HG03558 (cell line): ENCODE measurements at regions not wholly inside any gene's neighbourhood (a gene's known extent, or its start where the extent isn't known, plus 50 kb on each side); places are given as distances from the start of the nearest gene placed in this dataset.

Experiments
- ATAC-seq: cut with Tn5 transposase; IDR thresholded peaks from one replicate; pipeline ENCODE4 v1.9.1; 2021; ENCODE audit warnings: moderate number of reproducible peaks; ENCODE audit not compliant: unreplicated experiment; ENCODE audit errors: extremely low read depth

GRCh38 chr17:12422651-12423050 lies 243.0 kb upstream of the MYOCD start:
- no peak for ATAC-seq

- no peak for ATAC-seq
These were observed 242.4 kb upstream of the MYOCD start for GRCh38 chr17:12423337-12423736.

GRCh38 chr17:12429116-12429515 lies 236.6 kb upstream of the MYOCD start:
- ATAC-seq: no peak

GRCh38 chr17:12431188-12431587 lies 234.5 kb upstream of the MYOCD start:
- ATAC-seq: peak; percentile 80

GRCh38 chr17:12438212-12438611 lies 227.5 kb upstream of the MYOCD start:
- no peak for ATAC-seq

- no peak for ATAC-seq
These were observed 226.7 kb upstream of the MYOCD start for GRCh38 chr17:12438813-12439586.

- ATAC-seq: no peak
These were observed 220.4 kb upstream of the MYOCD start for GRCh38 chr17:12445331-12445730.

- no peak for ATAC-seq
These were observed 208.2 kb upstream of the MYOCD start for GRCh38 chr17:12457493-12457892.

- ATAC-seq: no peak
These were observed 206.0 kb upstream of the MYOCD start for GRCh38 chr17:12459736-12460135.

- no peak for ATAC-seq
These were observed 202.6 kb upstream of the MYOCD start for GRCh38 chr17:12463102-12463501.

GRCh38 chr17:12472252-12473173 lies 193.2 kb upstream of the MYOCD start:
- no peak for ATAC-seq

- ATAC-seq: no peak
These were observed 187.4 kb upstream of the MYOCD start for GRCh38 chr17:12478311-12478710.

- ATAC-seq: no peak
These were observed 180.3 kb upstream of the MYOCD start for GRCh38 chr17:12485361-12485906.

- no peak for ATAC-seq
These were observed 176.4 kb upstream of the MYOCD start for GRCh38 chr17:12489325-12489724.

- no peak for ATAC-seq
These were observed 173.2 kb upstream of the MYOCD start for GRCh38 chr17:12492450-12492849.

- no peak for ATAC-seq
These were observed 159.8 kb upstream of the MYOCD start for GRCh38 chr17:12505866-12506265.

GRCh38 chr17:12507026-12507595 lies 158.6 kb upstream of the MYOCD start:
- ATAC-seq: no peak

GRCh38 chr17:12509801-12510200 lies 155.9 kb upstream of the MYOCD start:
- ATAC-seq: no peak

- ATAC-seq: no peak
These were observed 155.2 kb upstream of the MYOCD start for GRCh38 chr17:12510535-12510934.

- ATAC-seq: no peak
These were observed 152.9 kb upstream of the MYOCD start for GRCh38 chr17:12512694-12513355.
